H9 (cell line): ENCODE measurements at regions not wholly inside any gene's neighbourhood (a gene's known extent, or its start where the extent isn't known, plus 50 kb on each side); places are given as distances from the start of the nearest gene placed in this dataset.

Experiments used
- DNase-seq: peaks from one replicate; pipeline ENCODE4 v3.0.0-alpha.2; 2017
- H2AFZ ChIP-seq: one replicate; pipeline ENCODE4 v1.6.1; 2013; ENCODE audit warnings: mild to moderate bottlenecking, low read length, control low read depth, moderate library complexity
- H2AK5ac ChIP-seq: 2 replicates; pipeline ENCODE4 v1.6.1; 2013; ENCODE audit warnings: low read length, control low read depth, mixed read lengths; ENCODE audit not compliant: insufficient read length
- H2BK120ac ChIP-seq: one replicate; pipeline ENCODE4 v1.6.1; 2013; ENCODE audit warnings: low read depth, mild to moderate bottlenecking, low read length, control low read depth, inconsistent platforms; ENCODE audit not compliant: poor library complexity, severe bottlenecking
- H2BK12ac ChIP-seq: 2 replicates; pipeline ENCODE4 v1.6.1; 2013; ENCODE audit warnings: low read length, control low read depth, mixed read lengths, low read depth; ENCODE audit not compliant: insufficient read length
- H2BK15ac ChIP-seq: 2 replicates; pipeline ENCODE4 v1.6.1; 2013; ENCODE audit warnings: low read depth, low read length, control low read depth
- H2BK20ac ChIP-seq: one replicate; pipeline ENCODE4 v1.6.1; 2013; ENCODE audit warnings: low read depth, mild to moderate bottlenecking, low read length, control low read depth, inconsistent platforms; ENCODE audit not compliant: poor library complexity, severe bottlenecking
- H2BK5ac ChIP-seq: 2 replicates; pipeline ENCODE4 v1.6.1; 2013; ENCODE audit warnings: low read length, control low read depth, mixed read lengths; ENCODE audit not compliant: insufficient read length
- H3K14ac ChIP-seq: 2 replicates; pipeline ENCODE4 v1.6.1; 2013; ENCODE audit warnings: low read length, control low read depth; ENCODE audit not compliant: insufficient read depth
- H3K18ac ChIP-seq: 2 replicates; pipeline ENCODE4 v1.6.1; 2013; ENCODE audit warnings: low read depth, mild to moderate bottlenecking, mixed read lengths, low read length, control low read depth; ENCODE audit not compliant: insufficient read length
- H3K23ac ChIP-seq: 2 replicates; pipeline ENCODE4 v1.6.1; 2013; ENCODE audit warnings: low read length, control low read depth, mixed read lengths, low read depth; ENCODE audit not compliant: insufficient read length
- H3K23me2 ChIP-seq: 2 replicates; pipeline ENCODE4 v1.6.1; 2013; ENCODE audit warnings: low read depth, mild to moderate bottlenecking, mixed read lengths, low read length, control low read depth; ENCODE audit not compliant: insufficient read length, poor library complexity, severe bottlenecking
- H3K27ac ChIP-seq: 2 replicates; pipeline ENCODE4 v1.5.1; 2013; ENCODE audit warnings: low read length, control low read depth, mixed read lengths, low read depth; ENCODE audit not compliant: insufficient read length
- H3K27me3 ChIP-seq: 2 replicates; pipeline ENCODE4 v1.6.1; 2013; ENCODE audit warnings: low read length, control low read depth, inconsistent platforms; ENCODE audit not compliant: insufficient read depth
- H3K4ac ChIP-seq: 2 replicates; pipeline ENCODE4 v1.6.1; 2013; ENCODE audit warnings: low read depth, mild to moderate bottlenecking, control low read depth, inconsistent platforms, low read length, moderate library complexity
- H3K4me1 ChIP-seq: 2 replicates; pipeline ENCODE4 v1.6.1; 2013; ENCODE audit warnings: low read length, control low read depth, inconsistent platforms; ENCODE audit not compliant: insufficient read depth
- H3K4me2 ChIP-seq: 2 replicates; pipeline ENCODE4 v1.6.1; 2013; ENCODE audit warnings: low read length, control low read depth, mixed read lengths; ENCODE audit not compliant: insufficient read length, insufficient read depth
- H3K56ac ChIP-seq: 2 replicates; pipeline ENCODE4 v1.6.1; 2013; ENCODE audit warnings: low read depth, mild to moderate bottlenecking, mixed read lengths, low read length, control low read depth; ENCODE audit not compliant: insufficient read length
- H3K79me1 ChIP-seq: 2 replicates; pipeline ENCODE4 v1.6.1; 2013; ENCODE audit warnings: low read depth, mild to moderate bottlenecking, moderate library complexity, low read length, control low read depth, inconsistent platforms; ENCODE audit not compliant: insufficient read depth, poor library complexity, severe bottlenecking
- H3K79me2 ChIP-seq: 2 replicates; pipeline ENCODE4 v1.6.1; 2013; ENCODE audit warnings: low read length, control low read depth, inconsistent platforms; ENCODE audit not compliant: insufficient read depth
- H3K9ac ChIP-seq: 2 replicates; pipeline ENCODE4 v1.6.1; 2013; ENCODE audit warnings: low read length, control low read depth, mixed read lengths; ENCODE audit not compliant: insufficient read length; ENCODE audit errors: extremely low read depth
- H3K9me3 ChIP-seq: one replicate; pipeline ENCODE4 v1.6.1; 2013; ENCODE audit warnings: low read depth, low read length, inconsistent platforms; ENCODE audit not compliant: control insufficient read depth
- H3T11ph ChIP-seq: one replicate; pipeline ENCODE4 v1.6.1; 2013; ENCODE audit warnings: mild to moderate bottlenecking, low read length, control low read depth, inconsistent platforms
- H4K20me1 ChIP-seq: one replicate; pipeline ENCODE4 v1.6.1; 2013; ENCODE audit not compliant: control insufficient read depth, insufficient read length, insufficient read depth
- H4K5ac ChIP-seq: 2 replicates; pipeline ENCODE4 v1.6.1; 2013; ENCODE audit warnings: low read depth, mild to moderate bottlenecking, mixed read lengths, low read length, control low read depth; ENCODE audit not compliant: insufficient read length
- H4K8ac ChIP-seq: replicated peaks from 2 replicates; pipeline ENCODE4 v1.6.1; 2013; ENCODE audit warnings: low read length, control low read depth, mixed read lengths, low read depth; ENCODE audit not compliant: insufficient read length
- H4K91ac ChIP-seq: 2 replicates; pipeline ENCODE4 v1.6.1; 2013; ENCODE audit warnings: low read depth, mild to moderate bottlenecking, moderate library complexity, mixed read lengths, low read length, control low read depth; ENCODE audit not compliant: insufficient read length
- H3K27ac Mint-ChIP-seq, 3 experiments: 2 replicates in 2 of 3; 3 replicates in 1 of 3; pipeline ENCODE4 v1.8.0; 2020 to 2021; ENCODE audit warnings: mixed read lengths in 3 of 3, mild to moderate bottlenecking in 1 of 3, moderate library complexity in 1 of 3
- H3K27me3 Mint-ChIP-seq: 2 replicates; pipeline ENCODE4 v1.8.0; 2021; ENCODE audit warnings: low read depth, mild to moderate bottlenecking, moderate library complexity, mixed read lengths
- H3K36me3 Mint-ChIP-seq, 3 experiments: 2 replicates in 2 of 3; 3 replicates in 1 of 3; pipeline ENCODE4 v1.8.0; 2020 to 2021; ENCODE audit warnings: low read depth in 3 of 3, mixed read lengths in 3 of 3; ENCODE audit not compliant: insufficient read depth in 1 of 3
- H3K4me1 Mint-ChIP-seq, 2 experiments: 2 replicates each; pipeline ENCODE4 v1.8.0; 2020; ENCODE audit warnings: mixed read lengths in 2 of 2
- H3K4me3 Mint-ChIP-seq, 2 experiments: 2 replicates in 1 of 2; 3 replicates in 1 of 2; pipeline ENCODE4 v1.8.0; 2020 to 2021; ENCODE audit warnings: mild to moderate bottlenecking in 2 of 2, mixed read lengths in 2 of 2, moderate library complexity in 1 of 2
- H3K9me3 Mint-ChIP-seq, 2 experiments: 2 replicates in 1 of 2; 3 replicates in 1 of 2; pipeline ENCODE4 v1.8.0; 2020; ENCODE audit warnings: mild to moderate bottlenecking in 2 of 2, mixed read lengths in 2 of 2, moderate library complexity in 1 of 2
- CTCF ChIP-seq: fragments of 200-600 bp; sonication (generic); conservative IDR thresholded peaks from 3 replicates; pipeline ENCODE4 v1.8.0; 2021; ENCODE audit warnings: antibody characterized with exemption, mild to moderate bottlenecking
- WGBS: extraction: QIAGEN DNeasy Blood & Tissue Kit; methylation state at CpG from one replicate; pipeline ENCODE4 v1.1.7; 2013; ENCODE audit warnings: missing lambda C conversion rate, low lambda C conversion rate, mixed read lengths; ENCODE audit not compliant: insufficient read length; ENCODE audit errors: extremely low coverage; 5-methylcytosine and 5-hydroxymethylcytosine counted together

- Mint-ChIP-seq H3K27ac (no peak overlapping the region), H3K36me3 (peaks cover 0 to 6% (median 2%) of the 10 kb centered on the region in 3 experiments; a peak in 3 of 7 replicates), H3K4me3 (no peak overlapping the region), H3K4me1 (no peaks in the 10 kb centered on the region), H3K27me3 (no peaks in the 10 kb centered on the region), H3K9me3 (peaks cover 0 to 13% of the 10 kb centered on the region in 2 experiments; a peak in 3 of 5 replicates)
- H3K4ac ChIP-seq = no peak overlapping the region
- no peak overlapping the region for H3T11ph ChIP-seq
- H3K23ac ChIP-seq = no peak overlapping the region
- no peak overlapping the region for H3K4me2 ChIP-seq
- no peak overlapping the region for H2BK20ac ChIP-seq
- no peaks in the 10 kb centered on the region for H3K79me2 ChIP-seq
- H2BK120ac ChIP-seq = no peak overlapping the region
- H3K18ac ChIP-seq = no peak overlapping the region
- no peaks in the 10 kb centered on the region for H3K4me1 ChIP-seq
- H3K79me1 ChIP-seq = no peaks in the 10 kb centered on the region
- no peak overlapping the region for H2AK5ac ChIP-seq
- no peak overlapping the region for H3K9ac ChIP-seq
- H3K14ac ChIP-seq = no peak overlapping the region
- no peak overlapping the region for H2BK5ac ChIP-seq
- H2BK15ac ChIP-seq = no peak overlapping the region
- no peak overlapping the region for H4K8ac ChIP-seq
- no peaks in the 10 kb centered on the region for H3K27me3 ChIP-seq
- no peak overlapping the region for H4K5ac ChIP-seq
- no peak overlapping the region for H2AFZ ChIP-seq
- no peak for TF ChIP-seq CTCF
- no CpG with 5 or more reads among the region's 4 CpGs for WGBS
- H4K20me1 ChIP-seq = no peaks in the 10 kb centered on the region
- H2BK12ac ChIP-seq = no peak overlapping the region
- H3K27ac ChIP-seq = no peak overlapping the region
- no peaks in the 10 kb centered on the region for H3K9me3 ChIP-seq
- H3K23me2 ChIP-seq = no peaks in the 10 kb centered on the region
- H3K56ac ChIP-seq = no peak overlapping the region
- no peak for DNase-seq
- no peak overlapping the region for H4K91ac ChIP-seq
Measured at GRCh38 chr1:82542141-82542540, 741.4 kb downstream of the ADGRL2 start.
